ENCODE measurements at regions not wholly inside any gene's neighbourhood (a gene's known extent, or its start where the extent isn't known, plus 50 kb on each side); places are given as distances from the start of the nearest gene placed in this dataset.

GRCh38 chr4:100954046-100954445 lies 393.3 kb downstream of the PPP3CA start:
- no peak for DNase-seq
- Histone ChIP-seq H3K9me3 (ENCODE audit: control insufficient read depth, low read length) (no peaks in the 10 kb centered on the region), H3K9ac (ENCODE audit: extremely low read depth, low read length, poor library complexity, severe bottlenecking) (no peak overlapping the region), H3K4me1 (ENCODE audit: control insufficient read depth, insufficient read depth, low read length) (peaks cover 9% of the 10 kb centered on the region), H3K4me3 (ENCODE audit: low read length) (no peak overlapping the region), H3K27me3 (ENCODE audit: control insufficient read depth, insufficient read depth, low read length, poor library complexity, severe bottlenecking) (no peaks in the 10 kb centered on the region), H3K27ac (ENCODE audit: low read depth, low read length) (no peak overlapping the region), H3K36me3 (ENCODE audit: control insufficient read depth, insufficient read depth, low read length) (no peaks in the 10 kb centered on the region)
- Mint-ChIP-seq H3K4me1 (peaks cover 14% of the 10 kb centered on the region), H3K36me3 (ENCODE audit: low read depth) (no peaks in the 10 kb centered on the region), H3K27ac (no peak overlapping the region), H3K4me3 (no peak overlapping the region), H3K27me3 (ENCODE audit: insufficient read depth) (no peaks in the 10 kb centered on the region), H3K9me3 (no peaks in the 10 kb centered on the region)
- 94% methylated on average over 1 of the region's 2 CpGs; no CpG with 5 or more reads in 1 of the 2 experiments for WGBS, 2 experiments (ENCODE audit: insufficient coverage in 1 of 2, insufficient read length in 1 of 2)
- no peak for TF ChIP-seq CTCF (conservative IDR thresholded peaks at IDR 0.05)

- no peak overlapping the region for H3K9ac ChIP-seq (ENCODE audit: extremely low read depth, low read length, poor library complexity, severe bottlenecking)
- no peak for DNase-seq
- H3K27ac ChIP-seq (ENCODE audit: low read depth, low read length) = no peak overlapping the region
- no peaks in the 10 kb centered on the region for H3K9me3 ChIP-seq (ENCODE audit: control insufficient read depth, low read length)
- H3K9me3 Mint-ChIP-seq = no peaks in the 10 kb centered on the region
- no peaks in the 10 kb centered on the region for H3K27me3 ChIP-seq (ENCODE audit: control insufficient read depth, insufficient read depth, low read length, poor library complexity, severe bottlenecking)
- no peaks in the 10 kb centered on the region for H3K27me3 Mint-ChIP-seq (ENCODE audit: insufficient read depth)
- no peaks in the 10 kb centered on the region for H3K36me3 Mint-ChIP-seq (ENCODE audit: low read depth)
- no peak overlapping the region for H3K27ac Mint-ChIP-seq
- no peak overlapping the region for H3K4me3 Mint-ChIP-seq
- no peak overlapping the region for H3K4me3 ChIP-seq (ENCODE audit: low read length)
- no peaks in the 10 kb centered on the region for H3K36me3 ChIP-seq (ENCODE audit: control insufficient read depth, insufficient read depth, low read length)
- H3K4me1 ChIP-seq (ENCODE audit: control insufficient read depth, insufficient read depth, low read length) = peaks cover 9% of the 10 kb centered on the region
- TF ChIP-seq CTCF (conservative IDR thresholded peaks at IDR 0.05) = no peak
- H3K4me1 Mint-ChIP-seq = peaks cover 10% of the 10 kb centered on the region
Measured at GRCh38 chr4:100953616-100954015, 393.7 kb downstream of the PPP3CA start.

- Mint-ChIP-seq H3K27me3 (ENCODE audit: insufficient read depth) (no peaks in the 10 kb centered on the region), H3K36me3 (ENCODE audit: low read depth) (no peaks in the 10 kb centered on the region), H3K27ac (no peak overlapping the region), H3K9me3 (no peaks in the 10 kb centered on the region), H3K4me3 (no peak overlapping the region), H3K4me1 (no peaks in the 10 kb centered on the region)
- H3K9me3 ChIP-seq (ENCODE audit: control insufficient read depth, low read length) = no peaks in the 10 kb centered on the region
- no peaks in the 10 kb centered on the region for H3K4me1 ChIP-seq (ENCODE audit: control insufficient read depth, insufficient read depth, low read length)
- WGBS, 2 experiments (ENCODE audit: insufficient coverage in 1 of 2, insufficient read length in 1 of 2) = 96 to 100% methylated on average over 2 to 4 of the region's 4 CpGs
- TF ChIP-seq CTCF (conservative IDR thresholded peaks at IDR 0.05) = no peak
- no peak overlapping the region for H3K9ac ChIP-seq (ENCODE audit: extremely low read depth, low read length, poor library complexity, severe bottlenecking)
- no peaks in the 10 kb centered on the region for H3K27me3 ChIP-seq (ENCODE audit: control insufficient read depth, insufficient read depth, low read length, poor library complexity, severe bottlenecking)
- H3K27ac ChIP-seq (ENCODE audit: low read depth, low read length) = no peak overlapping the region
- H3K36me3 ChIP-seq (ENCODE audit: control insufficient read depth, insufficient read depth, low read length) = no peaks in the 10 kb centered on the region
- no peak overlapping the region for H3K4me3 ChIP-seq (ENCODE audit: low read length)
- no peak for DNase-seq
Measured at GRCh38 chr4:100952590-100952989, 394.7 kb downstream of the PPP3CA start.

Data from endodermal cell (in vitro differentiated cells).